PC-9 (cell line): ENCODE measurements at regions not wholly inside any gene's neighbourhood (a gene's known extent, or its start where the extent isn't known, plus 50 kb on each side); places are given as distances from the start of the nearest gene placed in this dataset.

Source experiments
- EZH2 ChIP-seq: fragments of 200-600 bp; sonication (generic); IDR thresholded peaks from 2 replicates; pipeline ENCODE4 v1.8.0; 2017; ENCODE audit warnings: antibody characterized with exemption, low read depth
- TF ChIP-seq, protein P1 (sequence below): fragments of 200-600 bp; sonication (generic); conservative IDR thresholded peaks from 2 replicates; pipeline ENCODE4 v1.6.1; 2017; ENCODE audit warnings: mixed run types, antibody characterized with exemption, mild to moderate bottlenecking, moderate library complexity

- TF ChIP-seq, protein P1, sequence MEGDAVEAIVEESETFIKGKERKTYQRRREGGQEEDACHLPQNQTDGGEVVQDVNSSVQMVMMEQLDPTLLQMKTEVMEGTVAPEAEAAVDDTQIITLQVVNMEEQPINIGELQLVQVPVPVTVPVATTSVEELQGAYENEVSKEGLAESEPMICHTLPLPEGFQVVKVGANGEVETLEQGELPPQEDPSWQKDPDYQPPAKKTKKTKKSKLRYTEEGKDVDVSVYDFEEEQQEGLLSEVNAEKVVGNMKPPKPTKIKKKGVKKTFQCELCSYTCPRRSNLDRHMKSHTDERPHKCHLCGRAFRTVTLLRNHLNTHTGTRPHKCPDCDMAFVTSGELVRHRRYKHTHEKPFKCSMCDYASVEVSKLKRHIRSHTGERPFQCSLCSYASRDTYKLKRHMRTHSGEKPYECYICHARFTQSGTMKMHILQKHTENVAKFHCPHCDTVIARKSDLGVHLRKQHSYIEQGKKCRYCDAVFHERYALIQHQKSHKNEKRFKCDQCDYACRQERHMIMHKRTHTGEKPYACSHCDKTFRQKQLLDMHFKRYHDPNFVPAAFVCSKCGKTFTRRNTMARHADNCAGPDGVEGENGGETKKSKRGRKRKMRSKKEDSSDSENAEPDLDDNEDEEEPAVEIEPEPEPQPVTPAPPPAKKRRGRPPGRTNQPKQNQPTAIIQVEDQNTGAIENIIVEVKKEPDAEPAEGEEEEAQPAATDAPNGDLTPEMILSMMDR: no peak
- no peak for TF ChIP-seq EZH2
These were observed 500.5 kb upstream of the ADAMTS5 start for GRCh38 chr21:27467366-27467765.
